Activated CD4-positive, alpha-beta T cell treated with anti-CD3 and anti-CD28 coated beads, Interleukin-2, amount 50 U/mL, for 16 hours (primary cell): ENCODE measurements at regions not wholly inside any gene's neighbourhood (a gene's known extent, or its start where the extent isn't known, plus 50 kb on each side); places are given as distances from the start of the nearest gene placed in this dataset.

Experiments
- DNase-seq: peaks from one replicate; pipeline ENCODE4 v3.0.0-alpha.2; 2020

DNA sequence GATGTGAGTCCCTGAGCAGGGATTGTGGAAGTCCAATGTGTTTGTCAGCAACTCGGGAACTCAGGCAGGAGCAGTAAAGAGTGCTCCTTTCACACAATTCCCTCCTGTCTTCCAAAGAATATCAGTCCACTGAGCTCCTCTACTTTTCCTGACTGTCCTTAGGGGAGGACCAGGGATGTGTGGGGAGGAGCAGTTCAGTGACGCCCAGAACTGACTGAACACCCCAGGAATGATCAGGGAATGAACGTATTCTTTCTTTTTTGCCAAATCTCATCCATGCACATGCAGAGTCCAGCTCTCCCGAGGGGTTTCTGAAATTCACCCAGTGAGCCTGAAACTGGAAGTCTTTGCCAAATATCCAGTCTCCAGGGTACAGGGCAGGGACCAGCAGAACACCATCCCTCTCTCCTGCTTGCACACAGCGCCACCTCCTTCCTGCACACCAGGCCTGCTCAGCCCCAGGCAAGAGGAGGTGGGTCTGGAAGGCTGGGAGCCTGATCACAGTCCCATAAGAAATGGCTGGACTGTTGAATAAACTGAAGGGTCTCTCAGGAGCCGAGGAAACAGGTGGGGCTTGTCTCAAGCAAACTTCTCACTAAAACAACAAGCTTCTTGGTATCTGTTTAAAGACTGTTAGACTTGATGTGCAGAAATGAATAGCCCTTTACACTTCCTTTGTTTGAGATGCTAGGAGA lies 294.7 kb downstream of the C7orf25 start:
- no peak for DNase-seq

DNA sequence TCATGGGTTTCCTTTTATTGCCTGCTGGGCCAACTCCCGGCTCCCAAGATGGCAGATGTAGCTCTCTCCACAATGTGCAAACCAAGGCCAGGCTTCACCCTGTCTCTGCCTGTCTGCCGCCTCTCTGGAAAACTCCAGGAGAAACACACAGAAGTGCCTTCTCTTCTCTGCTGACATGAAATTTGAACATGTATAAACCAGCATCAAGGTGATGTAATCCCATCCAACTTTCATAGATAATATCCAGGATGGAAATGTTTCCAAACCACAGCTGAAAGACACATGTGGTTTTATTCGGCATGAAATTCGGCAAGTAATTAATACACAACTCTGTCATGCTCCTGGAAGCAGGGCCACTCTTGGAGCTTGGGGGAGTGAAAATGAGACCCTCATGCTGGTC lies 297.2 kb downstream of the C7orf25 start:
- DNase-seq: no peak

- no peak for DNase-seq
Observed at GRCh38 chr7:42611961-42612360, 299.9 kb downstream of the C7orf25 start.

- no peak for DNase-seq
Observed at GRCh38 chr7:42611289-42611928, 300.5 kb downstream of the C7orf25 start.

GRCh38 chr7:42606193-42606905 lies 305.5 kb downstream of the C7orf25 start:
- DNase-seq: no peak

- DNase-seq: no peak
Observed at GRCh38 chr7:42605406-42606192, 306.3 kb downstream of the C7orf25 start.

DNA sequence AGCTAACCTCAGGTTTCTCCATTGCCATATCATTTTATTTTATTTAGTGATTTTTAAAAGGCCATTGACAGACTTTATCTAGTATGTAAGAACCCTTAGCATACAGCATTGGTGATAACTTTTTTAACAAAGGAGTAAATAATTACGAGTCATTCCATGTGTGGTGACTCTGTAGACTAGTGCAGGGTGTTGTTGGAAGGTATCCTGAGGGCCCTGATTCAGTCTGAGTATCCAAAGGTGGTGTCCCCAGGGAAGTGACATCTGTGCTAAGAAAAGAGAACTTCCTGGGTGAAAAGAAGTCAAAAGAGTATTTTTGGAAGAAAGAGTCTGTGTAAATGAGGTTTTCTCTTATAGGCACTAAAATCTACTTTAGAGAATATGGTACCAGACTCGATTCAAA lies 308.4 kb downstream of the C7orf25 start:
- no peak for DNase-seq

DNA sequence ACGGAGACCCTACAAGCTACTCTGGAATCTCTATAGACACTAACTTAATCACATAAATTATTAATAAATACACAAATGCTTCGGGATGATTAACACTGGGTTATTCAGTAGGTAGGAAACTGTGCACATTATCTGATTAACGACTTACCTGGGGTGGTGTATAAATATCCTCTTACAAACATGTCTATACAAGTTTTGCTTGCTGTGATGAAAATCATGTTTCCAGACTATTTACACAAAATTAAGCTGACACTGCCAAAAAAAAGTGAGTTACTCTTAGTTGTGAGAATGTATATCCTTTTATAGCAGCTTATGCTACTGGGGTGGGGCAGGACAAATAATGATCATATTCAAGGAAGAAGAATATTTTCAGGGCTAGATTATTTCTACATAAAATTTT lies 314.6 kb downstream of the C7orf25 start:
- DNase-seq: no peak

- no peak for DNase-seq
Observed at GRCh38 chr7:42596737-42597136, 315.1 kb downstream of the C7orf25 start.

DNA sequence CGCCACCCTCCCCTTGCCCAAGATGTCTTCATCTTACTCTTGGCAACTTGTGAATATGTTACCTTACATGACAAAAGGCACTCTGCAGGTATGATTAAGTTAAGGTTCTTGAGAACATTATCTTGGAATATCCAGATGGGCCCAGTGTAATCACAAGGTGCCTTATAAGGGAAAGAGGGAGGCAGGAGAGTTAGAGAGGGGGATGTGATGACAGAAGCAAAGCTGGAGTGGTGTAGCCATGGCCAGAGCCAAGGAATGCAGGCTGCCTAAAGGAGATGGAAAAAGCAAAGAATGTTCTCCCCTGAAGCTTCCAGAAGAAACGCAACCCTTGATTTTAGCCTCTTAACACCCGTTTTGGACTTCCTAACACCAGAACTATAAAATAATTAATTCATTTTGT lies 318.0 kb downstream of the C7orf25 start:
- no peak for DNase-seq

GRCh38 chr7:42590771-42591310 lies 321.0 kb downstream of the C7orf25 start:
- DNase-seq: no peak

GRCh38 chr7:42588876-42589275 lies 323.0 kb downstream of the C7orf25 start:
- no peak for DNase-seq

DNA sequence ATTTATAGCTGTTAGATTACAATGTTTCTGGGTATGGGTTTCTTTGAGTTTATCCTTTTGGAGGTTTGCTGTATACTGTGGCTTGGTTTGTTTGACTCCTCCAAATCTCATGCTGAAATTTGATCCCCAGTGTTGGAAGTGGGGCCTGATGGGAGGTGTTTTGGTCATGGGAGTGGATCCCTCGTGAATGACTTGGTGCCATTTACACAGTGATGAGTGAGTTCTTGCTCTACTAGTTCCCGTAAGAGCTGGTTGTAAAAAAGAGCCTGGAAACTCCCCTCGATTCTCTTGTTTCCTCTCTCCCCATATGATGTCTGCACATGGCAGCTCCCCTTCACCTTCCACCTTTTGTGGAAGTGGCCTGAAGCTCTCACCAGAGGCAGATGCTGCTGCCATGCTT lies 324.1 kb downstream of the C7orf25 start:
- no peak for DNase-seq

- DNase-seq: no peak
Observed at GRCh38 chr7:42580061-42580460, 331.8 kb downstream of the C7orf25 start.

DNA sequence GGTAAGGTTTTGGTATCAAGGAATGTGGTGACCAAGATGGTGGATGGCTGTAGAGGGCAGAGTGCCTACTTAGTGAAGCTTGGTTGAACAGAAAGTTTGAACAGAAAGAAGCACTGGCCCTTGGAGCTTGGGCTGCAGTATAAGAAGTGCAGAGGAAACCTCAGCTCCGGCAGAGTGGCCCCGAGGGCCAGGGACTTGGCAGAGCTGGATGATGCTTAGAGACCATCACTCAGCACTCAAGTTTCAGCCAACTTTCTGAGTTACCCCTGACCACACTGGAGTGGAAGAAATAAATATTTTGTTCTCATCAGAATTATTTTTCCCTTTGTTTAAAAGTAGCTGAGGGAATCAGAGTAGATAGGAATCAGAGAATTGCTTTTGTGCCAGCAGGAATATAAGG lies 336.7 kb downstream of the C7orf25 start:
- DNase-seq: no peak

- DNase-seq: no peak
Observed at GRCh38 chr7:42574685-42575084, 337.2 kb downstream of the C7orf25 start.

DNA sequence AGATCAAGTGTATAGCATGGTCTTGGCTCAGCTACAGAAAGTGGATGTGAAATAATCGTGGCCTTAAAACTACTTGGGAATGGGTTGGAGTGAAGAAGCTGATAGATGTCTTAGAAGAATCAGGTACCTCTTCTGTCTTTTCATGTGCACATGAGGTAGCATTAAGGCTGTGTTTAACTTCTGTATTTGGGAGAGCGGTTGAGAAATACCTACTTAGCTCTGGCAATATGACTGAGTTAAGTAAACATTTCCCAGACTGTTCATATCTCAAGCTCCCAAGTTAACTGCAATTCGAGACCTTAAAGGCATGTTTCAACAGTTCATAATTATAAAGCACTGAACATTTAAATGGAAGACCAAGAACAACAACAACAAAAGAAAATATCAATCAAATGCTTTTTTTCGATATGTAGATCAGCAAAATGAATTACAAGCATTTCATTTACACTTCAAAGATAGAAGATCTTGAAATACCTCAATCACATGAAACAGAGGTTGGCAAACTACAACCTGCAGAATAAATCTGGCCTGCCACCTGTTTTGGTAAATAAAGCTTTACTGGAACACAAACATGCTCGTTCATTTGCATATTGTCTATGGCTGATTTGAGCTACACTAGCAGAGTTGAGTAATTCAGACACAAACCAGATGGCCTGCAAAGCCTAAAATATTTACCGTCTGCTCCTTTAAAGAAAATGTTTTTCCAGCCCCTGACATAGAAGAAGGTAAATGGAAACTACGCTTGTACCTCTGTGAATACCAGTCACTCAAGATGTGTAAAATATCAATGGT lies 337.1 kb upstream of the GLI3 start:
- DNase-seq: no peak

- DNase-seq: no peak
Observed at GRCh38 chr7:42572561-42572960, 335.6 kb upstream of the GLI3 start.

GRCh38 chr7:42572056-42572455 lies 335.0 kb upstream of the GLI3 start:
- no peak for DNase-seq

- DNase-seq: no peak
Observed at GRCh38 chr7:42570944-42571343, 333.9 kb upstream of the GLI3 start.

DNA sequence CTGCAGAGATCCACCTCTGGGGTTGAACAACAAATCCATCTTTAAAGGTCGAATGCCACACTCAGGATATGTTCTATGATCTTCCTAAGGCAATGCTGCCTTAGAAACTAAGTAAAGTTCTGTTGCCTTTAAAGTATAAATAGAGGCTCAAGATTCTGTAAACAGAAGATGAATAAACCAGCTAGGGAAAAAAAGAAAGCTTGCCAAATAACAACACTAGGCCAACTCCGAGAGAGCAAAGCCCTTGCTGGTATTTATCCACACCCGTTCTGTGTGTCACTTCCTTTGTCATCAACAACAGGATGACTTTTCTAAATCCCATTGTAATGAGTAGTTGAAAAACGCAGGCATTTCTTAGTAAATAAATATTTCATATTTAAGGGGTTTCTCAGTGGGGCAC lies 330.0 kb upstream of the GLI3 start:
- no peak for DNase-seq

DNA sequence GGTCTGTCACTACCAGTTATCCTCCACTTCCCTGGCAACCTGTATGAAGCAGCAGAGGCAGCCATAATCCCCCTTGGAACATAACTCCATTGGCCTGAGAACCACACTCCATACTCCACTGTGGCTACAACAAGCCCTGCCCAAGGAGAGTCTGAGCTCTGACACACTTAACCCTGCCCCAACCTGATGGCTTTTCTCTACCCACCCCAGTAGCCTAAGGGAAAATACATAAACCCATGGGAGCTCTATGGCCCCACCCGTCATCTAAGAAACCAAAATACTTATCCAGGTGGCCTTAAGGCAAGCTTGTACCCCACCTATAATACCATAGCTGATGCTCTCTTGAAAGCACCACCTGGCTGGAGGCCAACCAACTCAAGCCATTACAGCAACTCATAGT lies 324.8 kb upstream of the GLI3 start:
- no peak for DNase-seq
